GM19043 (cell line): ENCODE measurements at regions not wholly inside any gene's neighbourhood (a gene's known extent, or its start where the extent isn't known, plus 50 kb on each side); places are given as distances from the start of the nearest gene placed in this dataset.
"Not testable (repeated sequence)": the region's sequence is repeated elsewhere in the genome, so short reads cannot be mapped to it uniquely, and the experiment has no call there.

Experiments used
- ATAC-seq: cut with Tn5 transposase; IDR thresholded peaks from one replicate; pipeline ENCODE4 v1.9.1; 2021; ENCODE audit warnings: low read depth; ENCODE audit not compliant: unreplicated experiment

DNA sequence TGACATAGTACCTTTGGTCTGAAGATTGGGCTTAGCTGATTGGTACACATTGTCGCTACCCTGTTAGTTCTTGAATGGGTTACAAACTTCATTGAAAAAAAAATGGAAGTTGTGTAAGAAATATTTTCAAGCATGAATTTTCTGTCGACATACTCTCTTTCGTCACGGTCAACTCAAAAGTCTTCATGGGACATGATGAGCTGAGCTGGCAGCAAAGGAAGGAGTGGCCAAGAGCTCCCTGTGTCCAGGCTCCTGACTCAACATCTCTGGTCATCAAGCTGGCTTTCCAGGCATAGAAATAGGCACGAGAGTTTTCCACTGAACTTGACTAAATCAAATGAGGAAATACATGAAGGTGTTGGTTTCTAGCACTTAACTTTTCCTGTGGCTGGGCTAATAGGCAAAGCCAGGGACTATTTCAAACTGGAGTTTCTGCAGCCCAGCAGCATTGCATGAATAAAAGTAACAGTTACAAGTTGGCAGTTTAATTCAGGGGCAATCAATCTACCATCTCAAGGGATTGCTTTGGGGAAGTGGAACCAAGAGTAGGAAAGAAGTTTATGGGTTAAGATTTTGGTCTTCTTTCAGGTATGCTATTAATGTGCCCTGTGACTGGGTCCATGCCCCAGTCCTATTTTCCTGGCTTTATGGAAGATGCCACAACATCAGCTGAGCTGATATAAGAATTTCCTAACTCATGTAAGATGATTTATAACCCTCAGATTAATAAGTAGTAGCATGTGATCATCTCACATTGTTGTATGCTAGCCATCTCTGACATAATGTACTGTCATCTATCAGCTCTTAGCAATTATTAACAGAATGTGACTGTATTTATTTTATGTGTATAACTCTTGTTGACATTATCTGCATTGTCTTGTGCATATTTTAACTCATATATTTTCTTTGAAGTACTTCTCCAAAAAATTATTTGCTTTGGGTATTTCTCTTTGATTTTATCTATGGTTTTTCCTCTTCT lies 385.8 kb downstream of the DLEU7 start:
- no peak for ATAC-seq

DNA sequence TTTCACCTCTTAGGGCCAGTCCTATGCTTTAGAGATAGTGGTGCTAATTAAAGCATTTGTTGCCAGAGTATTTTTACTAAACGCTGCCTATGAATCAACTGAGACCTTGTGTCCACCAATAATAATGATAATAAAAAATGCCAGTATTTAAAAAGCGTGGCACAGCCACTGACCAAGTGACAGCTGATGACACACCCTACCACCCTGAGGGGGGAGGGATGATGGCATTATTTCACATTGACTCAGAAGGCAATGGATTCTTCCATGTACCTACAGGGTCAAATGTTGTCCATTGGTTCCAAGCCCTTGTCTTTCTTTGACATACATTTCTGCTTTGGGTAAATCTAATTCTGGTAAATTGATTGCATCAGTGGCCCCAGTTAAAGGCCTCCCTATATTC lies 384.4 kb downstream of the DLEU7 start:
- ATAC-seq: no peak

DNA sequence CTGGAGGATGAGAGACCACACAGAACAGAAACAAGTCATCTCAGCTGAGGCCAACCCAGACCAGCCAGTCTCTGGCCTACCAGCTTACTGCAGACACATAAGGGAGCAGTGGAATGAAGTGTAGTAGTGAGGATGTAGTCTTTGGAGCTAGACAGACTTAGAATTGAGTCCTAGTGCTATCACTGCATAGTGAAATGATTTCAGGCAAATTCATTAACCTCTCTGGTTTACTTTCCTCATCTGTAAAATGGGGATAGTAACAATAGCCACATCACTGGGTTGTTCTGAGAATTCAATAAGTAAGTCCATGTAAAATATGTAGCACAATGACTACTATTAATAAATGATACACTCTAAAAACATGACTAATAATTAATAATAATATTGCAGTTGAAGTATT lies 383.8 kb downstream of the DLEU7 start:
- no peak for ATAC-seq

DNA sequence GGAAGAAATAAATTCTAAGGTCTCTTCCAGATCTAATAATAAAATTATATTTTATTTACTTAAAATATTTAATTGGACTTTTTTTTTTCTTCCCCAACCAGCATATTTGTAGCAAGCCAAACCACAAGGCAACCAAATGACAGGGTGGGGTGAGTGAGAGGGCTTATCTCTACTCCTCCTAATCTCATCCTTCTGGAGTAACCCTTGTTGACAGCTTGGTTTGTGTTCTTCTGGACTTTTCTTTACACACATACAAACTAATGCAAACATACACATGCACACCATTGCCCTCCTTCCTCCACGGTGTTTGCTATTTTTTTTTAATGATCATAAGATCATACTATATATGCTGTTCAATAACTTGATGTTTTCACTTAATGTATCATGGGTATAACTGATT lies 383.1 kb downstream of the DLEU7 start:
- ATAC-seq: no peak

DNA sequence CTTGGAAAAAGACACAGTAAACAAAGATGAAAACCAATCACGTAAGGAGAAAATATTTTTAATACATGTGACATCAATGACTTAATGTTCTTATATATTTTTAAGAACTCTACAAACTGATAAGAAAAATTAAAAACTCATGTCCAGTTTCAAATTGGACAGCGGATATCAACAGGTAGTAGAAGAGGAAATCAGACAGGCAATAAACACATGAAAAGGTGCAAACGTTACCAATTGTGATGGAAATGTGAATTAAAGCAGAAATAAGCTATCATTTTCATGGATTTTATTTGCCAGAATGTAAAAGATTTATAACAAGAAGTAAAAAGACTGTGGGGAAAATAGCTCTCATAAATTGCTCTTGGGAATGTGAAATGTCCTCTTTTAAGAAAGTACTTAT lies 382.3 kb downstream of the DLEU7 start:
- ATAC-seq: no peak

DNA sequence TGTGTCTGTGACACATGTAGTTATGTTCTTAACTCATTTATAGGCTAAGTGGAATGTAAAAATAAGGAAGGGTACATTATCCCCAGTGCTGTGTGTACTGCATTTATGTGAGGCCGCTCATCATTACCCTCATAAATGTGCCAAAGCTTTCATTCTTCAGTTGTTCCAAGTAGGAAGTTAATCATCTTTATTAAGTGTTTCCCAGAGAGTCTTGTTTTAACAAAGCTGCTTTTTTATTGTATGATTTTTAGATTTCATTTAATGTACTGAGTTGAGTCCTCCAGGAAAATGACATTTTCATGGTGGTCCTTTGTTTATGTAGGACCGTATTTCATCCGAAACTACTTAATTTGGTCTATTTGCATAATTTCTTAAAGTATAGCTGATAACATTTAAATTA lies 379.8 kb downstream of the DLEU7 start:
- ATAC-seq: no peak

DNA sequence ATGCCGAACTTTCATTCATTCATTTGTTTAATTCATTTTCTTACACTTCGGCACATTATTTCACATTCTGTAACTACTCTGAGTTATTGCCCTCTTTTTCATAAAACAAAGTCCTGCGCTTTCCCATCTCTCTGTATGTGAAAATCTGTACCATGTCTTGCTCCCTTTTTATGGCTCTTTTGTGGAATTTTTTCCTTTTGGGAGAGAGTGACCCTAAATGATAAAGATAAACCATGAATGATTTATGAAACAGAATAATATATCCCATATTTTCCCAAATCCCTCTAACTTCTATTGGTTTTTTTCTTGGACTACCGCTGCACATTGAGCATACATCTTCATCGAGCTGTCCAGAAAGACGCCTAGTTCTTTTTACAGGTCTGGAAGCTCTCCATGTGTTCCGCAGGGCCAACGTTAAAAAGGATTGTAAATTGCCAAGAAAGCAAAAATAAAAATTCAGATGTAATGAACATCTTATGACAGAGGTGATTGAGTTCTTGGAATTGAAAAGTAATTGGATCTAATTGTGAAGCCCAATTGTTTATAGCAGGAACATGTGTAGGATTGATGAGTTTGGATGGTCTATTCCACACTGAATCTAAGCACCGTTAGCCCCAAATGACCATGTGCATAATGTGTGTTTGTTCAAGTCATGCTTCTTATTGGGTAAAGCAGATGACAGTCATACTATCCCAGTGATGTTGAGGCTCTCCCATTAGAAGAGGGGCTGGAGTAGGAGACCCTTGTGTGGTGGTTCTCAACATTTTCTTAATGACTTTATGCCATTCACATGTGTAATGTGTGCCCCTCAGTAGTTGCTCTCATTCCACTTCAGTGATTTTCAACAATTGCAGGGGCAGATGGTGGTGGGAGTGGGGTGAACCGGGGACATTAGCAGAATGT lies 378.9 kb downstream of the DLEU7 start:
- no peak for ATAC-seq

DNA sequence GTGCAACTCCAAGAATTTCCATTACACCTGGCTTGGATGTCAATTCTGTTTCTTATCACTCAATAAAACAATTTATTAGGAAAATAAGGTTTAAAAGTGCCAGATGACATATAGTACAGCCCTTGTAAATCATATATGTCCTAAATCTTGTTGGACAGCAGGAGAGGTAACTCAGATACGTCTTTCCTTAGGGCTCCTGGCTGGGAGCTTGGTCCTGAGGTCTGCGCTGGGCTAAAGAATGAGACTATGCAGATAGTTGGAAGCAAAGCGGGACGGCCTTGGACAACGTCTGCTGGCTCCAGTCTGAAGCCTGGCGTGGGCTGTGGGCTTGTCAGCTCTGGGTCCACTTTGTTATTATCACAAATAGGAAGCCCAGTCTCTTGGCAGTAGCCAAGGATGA lies 377.0 kb downstream of the DLEU7 start:
- ATAC-seq: no peak

DNA sequence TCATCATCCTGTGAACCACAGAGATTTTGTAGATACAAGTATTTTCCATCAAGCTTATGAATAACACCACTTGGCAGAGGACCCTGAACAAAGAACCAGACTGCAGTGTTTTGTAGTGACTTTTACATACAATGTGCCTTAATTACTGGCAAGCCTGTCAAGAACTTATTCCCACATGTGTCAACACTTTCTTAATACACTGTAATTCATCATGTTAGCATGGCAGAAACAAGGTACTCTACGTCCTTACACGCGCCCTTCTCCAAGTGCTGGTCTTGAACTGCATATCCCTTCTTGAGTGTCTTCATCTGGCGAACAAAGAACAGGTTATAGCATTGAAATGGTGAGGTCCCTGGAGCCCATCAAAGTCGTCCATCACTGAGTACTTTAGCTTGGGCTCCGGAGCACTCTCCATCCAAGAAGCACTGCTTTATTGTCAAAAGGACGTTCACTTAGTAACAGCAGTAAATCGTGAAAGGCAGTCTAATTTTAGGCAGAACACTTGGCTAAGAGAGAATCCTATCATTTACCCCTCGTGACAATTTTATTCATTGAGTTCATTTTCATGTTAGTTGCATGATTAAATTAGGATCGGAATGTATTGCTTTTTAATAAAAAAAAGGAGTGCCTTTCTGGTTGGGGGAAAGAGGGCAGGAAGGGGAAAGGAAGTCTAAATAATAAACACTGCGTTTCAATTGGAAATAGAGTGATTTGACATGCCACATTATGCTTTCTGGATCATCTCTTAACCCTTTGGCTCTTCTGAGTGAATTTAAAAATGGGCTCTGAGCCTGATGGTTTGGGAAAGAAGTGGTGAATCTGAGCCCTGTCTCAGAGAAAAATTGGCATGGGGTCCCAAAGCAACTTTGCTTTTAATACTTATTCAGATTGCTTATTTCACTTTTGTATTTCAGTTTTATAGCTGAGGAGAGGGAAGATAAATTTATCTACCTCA lies 376.1 kb downstream of the DLEU7 start:
- no peak for ATAC-seq

DNA sequence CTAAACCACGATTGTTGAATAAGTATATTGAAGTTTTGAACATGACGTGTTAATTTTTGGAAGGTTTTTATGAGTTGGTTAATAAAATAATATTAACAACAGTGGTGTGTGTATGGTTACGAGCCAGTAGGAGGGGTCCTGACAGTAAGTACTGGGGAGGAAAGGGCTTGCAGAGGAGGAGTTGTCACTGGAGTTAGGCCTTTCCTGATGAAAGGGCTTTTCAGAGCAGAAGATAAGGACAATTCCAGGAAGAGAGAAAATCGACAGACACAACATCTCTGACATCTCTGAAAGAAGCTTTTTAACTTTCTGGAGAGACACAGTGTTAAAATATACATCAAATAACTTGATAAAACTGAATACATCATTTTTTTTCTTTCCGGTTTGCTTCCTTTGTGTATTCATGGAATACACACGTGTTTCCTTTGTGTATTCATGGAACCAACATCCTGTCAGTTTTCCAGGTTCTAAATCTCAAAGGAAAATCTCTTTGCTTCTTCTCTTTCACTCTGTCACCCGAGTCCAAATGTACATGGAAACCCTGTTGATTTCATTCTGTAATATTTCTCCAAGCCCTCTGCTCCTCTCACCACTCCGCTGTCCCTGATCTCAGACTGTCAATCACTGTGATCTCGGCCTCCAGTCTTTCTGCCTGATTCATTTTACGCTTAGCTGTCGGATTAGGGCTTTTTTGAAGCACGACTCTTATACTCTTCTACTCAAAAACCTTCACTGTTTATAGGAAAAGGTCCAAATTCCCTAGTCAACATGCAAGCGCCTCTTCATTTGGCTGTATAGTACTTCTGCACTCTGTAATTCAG lies 374.4 kb downstream of the DLEU7 start:
- no peak for ATAC-seq

DNA sequence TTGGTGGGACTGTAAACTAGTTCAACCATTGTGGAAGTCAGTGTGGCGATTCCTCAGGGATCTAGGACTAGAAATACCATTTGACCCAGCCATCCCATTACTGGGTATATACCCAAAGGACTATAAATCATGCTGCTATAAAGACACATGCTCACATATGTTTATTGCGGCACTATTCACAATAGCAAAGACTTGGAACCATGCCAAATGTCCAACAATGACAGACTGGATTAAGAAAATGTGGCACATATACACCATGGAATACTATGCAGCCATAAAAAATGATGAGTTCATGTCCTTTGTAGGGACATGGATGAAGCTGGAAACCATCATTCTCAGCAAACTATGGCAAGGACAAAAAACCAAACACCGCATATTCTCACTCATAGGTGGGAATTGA lies 370.4 kb downstream of the DLEU7 start:
- ATAC-seq: not testable (repeated sequence)

DNA sequence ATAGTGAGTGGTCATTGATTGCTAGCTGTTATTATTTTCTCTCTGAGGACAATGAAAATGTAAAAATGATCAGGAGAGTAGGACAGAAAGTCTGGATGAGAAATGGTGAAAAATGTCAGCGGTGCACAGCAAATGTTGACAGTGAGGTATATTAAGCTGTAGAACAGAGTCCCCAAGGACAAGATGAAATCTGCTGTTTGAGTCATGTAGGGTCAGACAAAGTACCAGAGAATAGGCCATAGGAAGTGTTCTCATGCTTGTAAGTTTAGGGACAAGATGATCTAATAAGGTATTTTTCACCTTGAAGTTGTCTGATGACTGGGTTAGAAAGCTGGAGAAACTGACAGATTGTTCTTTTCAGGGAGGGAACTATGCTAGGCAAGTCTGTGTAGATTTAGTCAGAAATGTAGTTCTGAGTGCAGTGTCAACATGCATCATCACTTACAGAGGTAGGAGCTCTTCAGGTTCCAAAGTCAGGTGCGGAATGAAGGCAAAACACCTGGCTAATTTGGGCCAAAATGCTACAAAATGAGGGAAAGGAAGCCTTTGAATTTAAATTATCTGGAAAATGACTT lies 369.3 kb downstream of the DLEU7 start:
- no peak for ATAC-seq

DNA sequence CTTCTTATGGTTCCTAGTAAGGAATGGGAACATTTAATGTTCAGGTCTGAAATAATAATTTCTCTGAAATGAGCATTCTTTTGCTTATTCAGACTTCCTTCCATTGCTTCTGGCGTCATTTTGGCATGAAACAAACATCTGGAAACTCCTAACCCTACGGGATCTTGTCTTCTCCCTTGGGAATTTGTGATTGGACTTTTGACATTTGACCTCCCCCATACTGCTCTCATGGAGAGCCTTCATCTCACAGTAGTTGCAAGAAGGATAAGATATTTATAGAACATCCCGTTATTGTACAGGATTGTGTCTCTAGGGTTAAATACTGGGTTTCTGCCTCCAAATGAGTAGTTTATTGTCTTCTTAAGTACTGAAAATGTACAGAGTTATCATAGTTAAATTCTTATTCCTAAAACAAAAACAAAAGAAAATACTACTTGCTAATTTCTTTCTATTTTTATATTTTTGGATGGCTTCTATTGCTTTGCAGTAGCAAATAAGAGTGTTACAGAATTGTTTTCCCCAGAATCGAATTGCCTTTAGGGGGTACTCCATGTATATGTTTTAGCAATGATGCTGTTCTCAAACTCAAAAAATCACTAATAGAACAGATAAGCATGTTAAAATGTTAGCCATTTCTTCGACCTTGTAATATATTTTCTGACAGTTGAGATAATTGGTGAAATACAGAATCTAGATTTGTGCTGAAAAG lies 366.8 kb downstream of the DLEU7 start:
- ATAC-seq: no peak

DNA sequence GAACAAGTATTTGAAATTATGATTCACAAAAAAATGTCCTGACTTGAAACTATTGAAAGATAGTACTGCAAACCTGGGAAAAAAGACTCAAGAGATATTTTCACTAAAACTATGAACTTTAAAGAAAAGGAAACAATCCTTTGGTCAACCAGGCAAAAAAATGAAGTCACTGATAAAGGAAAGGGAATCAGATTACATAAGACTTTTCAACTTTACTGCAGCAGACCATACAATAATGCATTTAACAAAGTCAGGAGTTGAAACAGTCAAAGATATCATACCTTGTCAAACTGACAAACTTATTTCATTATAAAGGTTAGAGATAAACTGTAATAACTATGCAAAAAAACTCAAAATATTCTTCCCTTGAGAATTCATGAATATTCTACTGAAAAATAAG lies 361.6 kb downstream of the DLEU7 start:
- no peak for ATAC-seq

DNA sequence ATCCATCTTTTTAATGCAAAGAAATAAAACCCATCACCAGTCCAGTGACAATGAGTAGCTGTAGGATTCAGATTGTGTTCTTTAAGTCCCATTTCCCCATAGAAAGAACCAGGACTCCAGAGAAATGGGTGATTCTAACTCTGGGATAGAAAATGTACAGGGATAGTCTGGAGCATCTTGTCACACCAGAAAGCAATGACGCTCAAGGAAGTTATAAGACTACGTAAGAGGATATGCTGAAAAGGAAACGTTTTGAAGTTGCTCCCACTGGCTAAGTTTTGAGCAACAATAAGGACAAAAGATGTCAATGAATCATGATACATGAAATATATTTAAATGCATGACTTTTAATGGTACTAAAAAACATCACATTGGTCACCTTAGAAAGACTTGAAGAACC lies 360.1 kb downstream of the DLEU7 start:
- no peak for ATAC-seq

DNA sequence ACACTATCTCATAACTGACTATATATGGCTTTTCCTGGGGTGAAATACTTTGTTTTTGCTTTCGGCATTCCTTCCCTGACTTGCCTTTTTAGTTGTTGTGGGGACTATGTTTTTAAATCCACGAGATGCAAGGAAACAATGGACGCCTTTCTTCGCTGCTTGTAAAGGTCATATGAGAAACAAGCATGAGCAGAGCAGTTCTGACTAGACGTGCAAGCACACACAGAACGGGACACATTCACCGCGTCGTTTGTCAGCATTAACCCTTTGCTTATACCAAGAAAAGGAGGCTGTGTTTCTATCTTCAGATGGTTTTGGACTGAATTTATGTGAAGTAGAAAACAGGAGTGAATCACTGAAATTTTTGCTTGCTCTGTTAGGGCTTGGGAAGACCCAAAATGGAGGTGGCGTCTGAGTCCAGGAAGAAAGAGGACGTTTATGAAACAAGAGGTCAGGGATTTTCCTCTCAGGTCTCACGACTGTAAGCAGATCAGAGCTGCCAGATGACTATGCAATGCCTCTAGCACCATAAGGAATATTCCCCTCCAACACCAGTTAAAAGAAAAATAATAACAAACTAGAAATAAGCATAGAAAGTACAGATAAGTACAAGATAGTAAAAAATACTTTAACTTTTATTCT lies 358.9 kb downstream of the DLEU7 start:
- ATAC-seq: no peak

DNA sequence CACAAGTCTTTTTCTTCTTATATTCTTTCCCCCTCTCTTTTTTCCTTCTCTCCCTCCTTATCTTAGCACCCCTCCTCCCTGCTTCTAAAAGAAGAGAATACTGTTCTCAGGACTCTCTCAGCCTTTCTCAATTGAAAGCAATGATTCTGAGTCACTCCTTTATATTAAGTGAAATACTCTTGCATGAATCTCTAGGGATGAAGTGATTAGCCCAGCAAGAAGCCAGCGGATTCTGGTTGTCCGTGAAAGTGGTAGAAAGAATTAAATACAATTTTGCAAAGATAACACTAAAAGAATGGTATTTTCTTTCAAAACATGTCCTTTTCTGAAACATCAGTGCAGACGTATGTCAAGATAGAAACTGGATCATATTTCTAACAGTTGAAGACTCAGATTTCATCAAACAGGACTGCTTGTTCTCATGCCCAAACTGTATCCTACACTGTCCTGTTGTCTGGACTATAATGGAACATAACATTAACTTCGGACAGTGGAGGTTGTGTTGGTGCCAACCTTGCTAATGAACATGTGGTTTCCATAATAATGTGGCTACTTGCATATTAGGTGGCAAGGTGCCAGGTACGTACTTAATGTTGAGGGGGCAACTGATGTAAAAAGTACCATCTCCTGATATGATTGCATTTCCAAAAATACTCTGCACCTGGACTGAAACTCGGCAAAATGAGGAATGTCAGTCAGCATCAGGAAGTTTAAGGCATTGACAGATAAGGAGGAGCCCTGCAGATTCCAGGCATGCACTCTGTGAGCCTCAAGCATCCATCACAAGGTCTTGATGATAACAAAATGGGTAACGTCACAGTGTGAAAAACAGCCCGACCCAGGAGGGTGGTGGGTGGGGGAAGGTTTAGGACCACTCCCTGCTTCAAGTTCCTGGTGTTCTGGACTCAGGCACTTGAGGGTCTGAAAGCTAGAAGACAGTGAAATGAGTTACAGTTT lies 357.2 kb downstream of the DLEU7 start:
- ATAC-seq: no peak
